ENCODE measurements at regions not wholly inside any gene's neighbourhood (a gene's known extent, or its start where the extent isn't known, plus 50 kb on each side); places are given as distances from the start of the nearest gene placed in this dataset.

DNA sequence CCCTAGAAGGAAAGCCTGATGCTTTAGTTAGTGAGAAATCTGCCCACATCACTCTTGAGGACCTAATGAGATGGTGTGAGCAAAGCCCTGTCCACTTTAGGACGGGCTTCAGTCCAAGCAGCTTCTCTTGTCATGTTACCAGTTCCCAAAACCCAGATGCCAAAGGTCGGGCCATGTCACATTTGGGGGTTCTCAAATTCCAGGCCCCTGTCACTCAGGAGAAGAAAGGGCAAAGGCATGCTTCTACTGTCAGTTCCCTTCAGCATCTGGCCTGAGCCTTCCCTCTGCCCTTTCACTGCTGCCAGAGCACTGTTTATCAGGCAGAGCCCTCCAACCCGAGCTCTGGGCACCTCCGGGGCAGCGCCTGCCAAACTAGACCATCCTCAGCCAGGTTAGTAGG, 556.0 kb downstream of the BNC2 start:
- no peak for DNase-seq

GRCh38 chr9:16315720-16316119, 554.8 kb downstream of the BNC2 start:
- peak; percentile 32 for DNase-seq

GRCh38 chr9:16316456-16316855, 554.0 kb downstream of the BNC2 start:
- no peak for DNase-seq

DNA sequence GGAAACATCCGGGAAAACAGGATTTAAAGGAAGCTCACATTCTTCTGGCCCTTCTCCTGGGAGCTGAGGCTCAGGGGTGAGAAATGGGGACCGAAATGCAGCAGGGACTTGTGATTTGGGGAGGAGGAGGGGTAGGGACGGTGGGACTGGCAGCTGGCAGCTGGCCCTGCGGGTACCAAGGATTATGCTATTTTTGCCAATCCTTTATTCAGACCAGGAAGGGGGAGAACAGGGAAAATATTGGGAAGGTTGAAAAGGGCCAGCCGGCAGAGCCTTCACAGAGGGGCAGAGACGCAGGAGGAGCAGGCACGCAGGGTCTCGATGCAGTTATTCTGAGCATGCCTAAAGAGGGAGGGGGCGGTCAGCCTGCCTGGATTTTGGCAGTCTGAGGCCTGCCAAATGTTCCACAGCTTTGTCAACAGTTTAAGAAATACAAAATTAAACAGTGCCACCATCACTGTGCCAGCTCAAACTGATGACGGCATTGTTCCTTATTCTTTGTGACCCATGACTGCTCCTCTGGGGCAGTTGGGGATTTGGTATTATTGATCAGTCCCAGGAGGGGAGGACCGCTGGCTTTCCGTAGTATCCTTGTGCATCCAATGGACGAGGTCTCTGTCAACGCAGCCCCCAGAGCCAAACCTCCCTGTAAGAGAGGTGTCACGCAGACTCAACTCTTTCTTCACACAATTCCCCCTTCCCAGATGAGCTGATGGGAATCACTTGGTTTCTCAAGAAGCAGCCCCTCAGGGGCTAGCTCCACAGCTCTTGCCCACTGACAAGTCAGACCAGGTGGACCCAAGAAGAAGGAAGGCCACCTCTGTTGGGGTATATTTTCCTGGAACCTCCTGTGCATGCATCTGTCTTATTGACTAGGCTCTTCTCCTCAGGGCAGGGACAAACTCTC, 553.3 kb downstream of the BNC2 start:
- DNase-seq, result peak; percentile 60

DNA sequence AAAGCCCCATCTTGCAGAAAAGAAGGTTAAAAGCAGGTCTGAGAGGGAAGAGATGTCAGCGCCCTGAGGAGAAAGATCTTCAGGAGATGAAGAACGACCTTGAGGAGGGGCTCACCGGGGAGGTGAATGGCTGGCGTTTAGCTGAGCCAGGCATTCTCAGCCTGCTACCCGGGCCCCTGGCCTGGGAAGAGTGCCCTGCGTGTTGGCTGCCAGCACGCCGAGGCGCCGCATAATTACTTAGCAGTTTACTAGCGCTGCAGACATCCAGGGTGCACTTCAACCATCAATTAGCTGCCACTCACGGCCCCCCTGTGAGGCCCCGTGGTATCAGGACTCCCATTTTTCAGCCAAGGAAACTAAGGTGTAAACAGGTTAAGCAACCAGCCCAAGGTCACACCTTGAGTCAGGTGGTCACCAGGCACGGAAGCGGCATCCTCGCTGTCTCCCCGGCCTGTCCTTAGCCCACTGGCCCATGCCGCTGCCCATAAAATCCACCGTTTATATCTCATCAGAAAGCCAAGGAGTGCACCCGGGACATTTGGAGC, 551.9 kb downstream of the BNC2 start:
- DNase-seq, result no peak

DNA sequence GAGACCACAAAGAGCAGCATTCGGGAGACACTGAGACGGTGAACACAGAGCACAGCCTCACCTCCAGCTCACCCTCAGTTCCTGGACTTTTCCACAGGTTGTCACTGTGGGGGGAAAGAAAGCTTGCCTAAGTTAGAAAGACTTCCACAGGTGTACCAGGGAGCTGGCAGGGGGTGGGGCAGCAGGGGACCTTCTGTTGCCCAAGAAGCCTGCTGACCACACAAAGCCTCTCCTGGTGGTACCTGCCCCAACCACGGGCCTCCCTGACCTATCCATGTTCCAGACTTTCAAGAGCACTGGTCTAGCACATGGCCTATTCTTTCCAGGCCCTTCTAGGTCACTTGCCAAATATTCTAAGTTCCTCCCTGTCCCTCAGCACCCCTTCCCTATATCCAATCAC, 550.8 kb downstream of the BNC2 start:
- no peak for DNase-seq

- no peak for DNase-seq
Measured at GRCh38 chr9:16320338-16320902, 550.0 kb downstream of the BNC2 start.

DNA sequence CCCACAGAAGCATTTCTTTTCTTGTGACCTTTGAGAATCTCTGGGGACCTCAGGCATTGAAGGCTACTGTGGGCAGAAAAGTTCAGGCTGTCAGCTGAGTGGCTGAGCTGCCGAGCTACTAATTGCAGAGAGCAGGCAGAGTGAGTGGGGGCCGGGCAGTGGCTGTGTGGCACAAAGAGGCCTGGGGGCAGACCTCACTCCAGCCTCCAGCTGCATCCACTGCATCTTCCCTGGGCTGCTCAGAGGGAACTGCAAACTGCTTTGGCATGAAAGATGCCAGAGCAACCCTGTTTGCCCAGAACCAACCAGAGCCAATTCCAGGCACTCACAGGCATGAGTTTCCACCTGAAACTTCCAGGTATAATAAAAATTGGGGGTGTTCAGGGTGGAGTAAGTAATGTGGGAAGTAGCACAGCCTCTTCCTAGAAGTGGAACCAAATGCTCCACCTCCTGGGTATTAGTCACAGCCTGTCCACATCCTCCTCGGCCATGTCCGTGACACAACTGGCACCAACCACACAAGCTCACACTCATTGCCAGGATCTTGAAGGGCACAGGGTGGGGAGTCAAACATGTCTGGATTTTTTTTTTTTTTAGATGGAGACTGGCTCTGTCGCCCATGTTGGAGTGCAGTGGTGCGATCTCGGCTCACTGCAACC, 548.9 kb downstream of the BNC2 start:
- no peak for DNase-seq

DNA sequence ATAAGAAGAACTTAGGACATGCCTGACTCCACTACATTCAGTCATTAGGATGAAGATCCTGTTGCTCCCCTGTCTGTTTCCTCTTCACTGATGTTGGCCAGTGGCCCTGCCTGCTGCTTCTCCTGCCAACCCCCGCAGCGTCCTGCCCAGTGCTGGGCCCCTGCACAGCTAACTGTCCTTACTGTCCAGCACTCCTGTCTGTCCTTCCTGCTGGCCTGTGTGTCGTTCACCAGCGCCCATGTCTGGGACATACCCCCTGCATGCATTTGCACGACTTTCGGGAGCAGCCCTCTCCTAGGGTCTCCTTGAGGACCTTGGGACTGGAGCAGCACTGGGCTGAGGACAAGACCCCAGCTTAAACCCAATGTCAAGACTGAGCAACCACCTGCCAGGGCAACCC, 547.6 kb downstream of the BNC2 start:
- DNase-seq, result no peak

- DNase-seq, result no peak
Measured at GRCh38 chr9:16325966-16326365, 544.5 kb downstream of the BNC2 start.

DNA sequence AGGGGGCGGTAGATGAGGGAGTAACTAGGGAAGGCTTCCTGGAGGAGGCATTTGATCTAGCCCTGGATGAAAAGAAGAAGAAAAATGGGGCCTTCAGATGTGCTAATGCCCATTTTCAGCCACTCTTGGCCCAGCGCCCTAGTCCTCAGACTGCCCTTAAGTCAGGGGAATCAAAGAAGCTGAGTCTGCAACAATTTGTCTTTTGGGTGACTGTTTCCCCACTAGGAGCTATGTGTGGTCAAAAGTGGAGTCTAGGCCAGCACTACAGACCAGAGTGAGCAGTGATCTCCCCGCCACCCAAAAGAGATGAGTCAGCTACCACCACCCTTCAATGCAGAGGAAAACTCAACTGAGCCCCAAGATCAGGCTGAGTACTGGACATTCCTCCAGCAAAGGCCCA, 542.1 kb downstream of the BNC2 start:
- DNase-seq, result no peak

DNA sequence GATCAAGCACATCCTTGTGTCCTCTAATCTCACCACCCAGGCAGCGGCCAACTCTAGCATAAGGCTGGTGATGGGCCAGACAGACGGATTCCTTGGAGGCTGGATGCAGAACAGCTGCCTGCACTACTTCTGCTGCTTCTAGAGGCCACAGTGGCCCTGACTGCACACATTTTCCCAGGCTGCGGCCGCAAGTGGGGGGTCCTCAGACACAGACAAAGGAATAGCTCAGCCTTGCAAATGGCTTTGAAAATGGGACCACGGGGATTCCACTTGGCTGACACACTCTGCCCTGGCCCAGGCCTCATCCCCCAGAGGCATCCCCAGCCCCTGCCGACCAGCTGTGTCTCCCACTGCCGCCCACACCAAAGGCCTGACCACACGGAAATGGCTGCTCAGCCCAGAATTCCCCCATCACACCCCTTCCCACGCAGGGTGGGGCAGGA, 540.8 kb downstream of the BNC2 start:
- peak; percentile 85 for DNase-seq

GRCh38 chr9:16331031-16331430, 539.4 kb downstream of the BNC2 start:
- peak; percentile 50 for DNase-seq

DNA sequence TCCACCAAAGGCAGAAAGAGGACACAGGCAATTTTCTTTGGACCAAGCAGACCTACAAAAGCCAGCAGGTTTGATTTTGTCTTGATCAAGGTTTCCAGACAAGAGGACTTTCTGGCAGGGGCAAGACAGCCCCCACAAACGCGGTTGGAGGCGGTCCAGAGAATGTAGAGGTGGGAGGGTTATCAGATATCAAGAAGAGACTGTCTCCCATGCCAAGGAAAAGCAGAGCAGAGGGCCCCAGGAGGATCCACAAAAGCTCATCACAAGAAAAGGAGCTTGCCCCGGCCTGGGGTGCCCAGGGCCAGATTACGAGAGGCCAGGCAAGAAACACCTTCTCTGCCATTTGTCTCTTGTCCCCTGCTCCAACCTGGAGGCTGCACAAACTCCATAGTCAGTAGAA, 538.9 kb downstream of the BNC2 start:
- DNase-seq, result no peak

DNA sequence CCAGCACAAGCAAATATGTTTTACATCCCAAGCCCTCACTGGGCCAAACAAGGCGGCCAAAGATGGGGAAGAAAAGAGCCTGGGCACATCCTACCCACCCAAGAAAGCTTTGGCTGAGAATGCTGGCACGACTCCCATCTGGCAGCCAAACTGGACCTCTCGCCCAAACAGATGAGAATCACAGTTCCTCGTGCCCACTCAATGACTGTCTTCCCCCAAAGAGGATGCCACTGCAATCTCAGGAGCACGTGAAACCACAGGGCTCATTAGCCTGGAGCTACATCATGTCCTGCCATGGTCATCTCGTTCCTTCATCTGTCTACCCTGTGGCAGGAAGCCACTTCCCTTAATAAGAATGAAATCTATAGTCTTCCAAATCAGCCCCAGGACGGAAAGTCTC, 536.8 kb downstream of the BNC2 start:
- peak; percentile 50 for DNase-seq

GRCh38 chr9:16335788-16336580, 534.5 kb downstream of the BNC2 start:
- peak; percentile 43 for DNase-seq

GRCh38 chr9:16336833-16337232, 533.6 kb downstream of the BNC2 start:
- DNase-seq, result no peak

DNA sequence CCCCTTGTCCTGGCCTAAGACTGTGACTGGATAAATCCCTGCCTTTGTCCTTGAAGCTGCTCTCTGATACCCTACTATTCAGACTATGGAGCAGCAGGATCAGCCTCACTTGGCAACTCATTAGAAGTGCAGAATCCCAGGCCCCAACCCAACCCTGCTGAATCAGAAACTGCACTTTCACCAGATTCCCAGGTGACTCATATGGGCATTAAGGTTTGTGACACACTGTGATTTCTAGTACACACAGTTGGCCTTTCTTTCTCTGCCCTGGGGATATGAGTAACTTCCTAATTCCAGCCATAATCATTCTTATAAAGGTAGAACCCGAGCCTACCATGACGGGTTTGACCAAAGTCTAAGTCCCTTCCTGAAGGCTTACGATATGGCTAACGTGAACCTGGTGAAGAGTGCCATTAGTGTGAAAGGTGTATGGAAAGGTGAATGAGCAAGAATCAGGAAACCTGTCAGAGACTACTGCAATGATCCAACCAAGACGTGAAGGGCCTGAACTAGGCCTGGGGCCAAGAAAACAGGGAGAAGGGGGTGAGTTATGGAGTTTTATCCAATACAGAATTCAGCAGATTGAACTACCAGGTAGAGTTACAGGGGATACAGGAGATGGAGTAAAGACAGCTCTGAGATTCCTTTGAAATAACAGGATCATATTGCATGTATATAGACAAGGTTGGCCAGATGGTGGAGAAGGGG, 533.0 kb downstream of the BNC2 start:
- no peak for DNase-seq

- no peak for DNase-seq
Measured at GRCh38 chr9:16341177-16341576, 529.3 kb downstream of the BNC2 start.

DNA sequence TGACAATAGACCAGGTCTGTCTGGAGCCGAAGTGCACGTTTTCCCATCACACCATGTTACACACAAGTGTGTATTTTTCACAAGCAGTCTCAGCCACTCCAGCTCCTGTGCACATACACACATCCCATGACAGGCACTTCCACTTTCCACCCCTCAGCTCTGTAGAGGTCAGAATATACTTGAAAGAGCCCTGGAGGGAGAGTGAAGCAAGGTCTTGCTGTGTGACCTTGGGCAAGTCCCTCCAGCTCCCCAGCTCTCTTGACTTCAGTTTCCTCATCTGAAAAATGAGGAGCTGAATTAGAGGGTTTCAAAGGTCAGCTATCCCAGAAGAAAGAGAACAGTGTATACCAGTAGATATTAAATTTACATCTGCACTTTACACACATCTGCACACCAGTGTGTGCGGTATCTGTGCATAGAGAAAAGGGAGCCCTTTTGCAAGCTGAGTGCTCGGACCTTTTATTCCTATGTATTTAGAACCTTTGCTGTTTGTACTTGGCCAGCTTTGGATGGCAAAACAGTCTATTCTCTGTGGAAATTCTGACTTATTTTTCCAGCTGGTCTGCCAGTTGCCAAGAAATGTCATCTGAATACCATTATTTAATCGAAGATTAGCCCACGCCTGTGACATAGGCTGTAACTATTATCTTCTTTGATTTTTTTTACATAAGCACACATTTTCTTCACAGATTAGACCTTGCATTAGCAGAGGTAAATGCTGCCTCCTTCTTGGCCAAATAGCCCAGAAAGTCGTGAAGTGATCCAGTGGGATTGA, 528.0 kb downstream of the BNC2 start:
- DNase-seq, result peak; percentile 70
